ENCODE measurements at regions not wholly inside any gene's neighbourhood (a gene's known extent, or its start where the extent isn't known, plus 50 kb on each side); places are given as distances from the start of the nearest gene placed in this dataset.

GRCh38 chr2:15858466-15858865, 81.9 kb upstream of the MYCN start:
- TF ChIP-seq CTCF (IDR thresholded peaks at IDR 0.05; ENCODE audit: borderline replicate concordance, extremely low read depth, low read length, poor library complexity, severe bottlenecking) (no peak), EZH2 (IDR thresholded peaks at IDR 0.05; ENCODE audit: borderline replicate concordance, low read depth, low read length, severe bottlenecking) (no peak)

Measured in DND-41 (cell line).